ENCODE measurements at regions not wholly inside any gene's neighbourhood (a gene's known extent, or its start where the extent isn't known, plus 50 kb on each side); places are given as distances from the start of the nearest gene placed in this dataset.

DNA sequence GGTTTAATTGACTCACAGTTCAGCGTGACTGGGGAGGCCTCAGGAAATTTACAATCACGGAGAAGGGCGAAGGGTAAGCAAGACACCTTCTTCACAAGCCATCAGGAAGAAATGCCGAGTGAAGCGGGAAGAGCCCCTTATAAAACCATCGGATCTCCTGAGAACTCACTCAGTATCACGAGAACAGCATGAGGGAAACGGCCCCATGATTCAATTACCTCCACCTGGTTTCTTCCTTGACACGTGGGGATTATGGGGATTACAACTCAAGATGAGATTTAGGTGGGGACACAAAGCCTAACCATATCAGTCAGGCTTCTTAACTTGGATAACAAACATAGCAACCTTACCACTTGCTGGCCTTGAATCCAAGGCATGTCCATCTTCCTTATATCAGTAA lies 73.6 kb upstream of the FOXN2 start:
- TF ChIP-seq RAD21 (CRISPR knock-in tag; IDR thresholded peaks at IDR 0.05): no peak
- no peak for TF ChIP-seq HMGA1 (CRISPR knock-in tag; conservative IDR thresholded peaks at IDR 0.05)
- TF ChIP-seq SP1 (IDR thresholded peaks at IDR 0.05): no peak
- TF ChIP-seq SP1 (CRISPR knock-in tag; IDR thresholded peaks at IDR 0.05): no peak
